Coronary artery (tissue), 2 donors: ENCODE measurements at regions not wholly inside any gene's neighbourhood (a gene's known extent, or its start where the extent isn't known, plus 50 kb on each side); places are given as distances from the start of the nearest gene placed in this dataset.

Experiments
- DNase-seq: peaks from one replicate; pipeline ENCODE4 v3.0.0-alpha.2; 2017; ENCODE audit warnings: low spot score
- H3K27ac ChIP-seq, 2 donors: fragments of 200-600 bp; sonication (generic); one replicate each; pipeline ENCODE4 v1.5.1; 2016 to 2019
- H3K4me3 ChIP-seq: fragments of 200-600 bp; sonication (generic); 2 replicates; pipeline ENCODE4 v1.5.1; 2016; ENCODE audit warnings: mild to moderate bottlenecking, moderate library complexity
- TF ChIP-seq, protein P1 (sequence below): fragments of 200-600 bp; sonication (generic); IDR thresholded peaks from one replicate; pipeline ENCODE4 v1.5.1; 2019; ENCODE audit warnings: antibody characterized with exemption

- DNase-seq = no peak
- TF ChIP-seq, protein P1, sequence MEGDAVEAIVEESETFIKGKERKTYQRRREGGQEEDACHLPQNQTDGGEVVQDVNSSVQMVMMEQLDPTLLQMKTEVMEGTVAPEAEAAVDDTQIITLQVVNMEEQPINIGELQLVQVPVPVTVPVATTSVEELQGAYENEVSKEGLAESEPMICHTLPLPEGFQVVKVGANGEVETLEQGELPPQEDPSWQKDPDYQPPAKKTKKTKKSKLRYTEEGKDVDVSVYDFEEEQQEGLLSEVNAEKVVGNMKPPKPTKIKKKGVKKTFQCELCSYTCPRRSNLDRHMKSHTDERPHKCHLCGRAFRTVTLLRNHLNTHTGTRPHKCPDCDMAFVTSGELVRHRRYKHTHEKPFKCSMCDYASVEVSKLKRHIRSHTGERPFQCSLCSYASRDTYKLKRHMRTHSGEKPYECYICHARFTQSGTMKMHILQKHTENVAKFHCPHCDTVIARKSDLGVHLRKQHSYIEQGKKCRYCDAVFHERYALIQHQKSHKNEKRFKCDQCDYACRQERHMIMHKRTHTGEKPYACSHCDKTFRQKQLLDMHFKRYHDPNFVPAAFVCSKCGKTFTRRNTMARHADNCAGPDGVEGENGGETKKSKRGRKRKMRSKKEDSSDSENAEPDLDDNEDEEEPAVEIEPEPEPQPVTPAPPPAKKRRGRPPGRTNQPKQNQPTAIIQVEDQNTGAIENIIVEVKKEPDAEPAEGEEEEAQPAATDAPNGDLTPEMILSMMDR = no peak
- Histone ChIP-seq H3K4me3 (no peak overlapping the region), H3K27ac (no peak overlapping the region)
These were observed 1177.4 kb upstream of the PHF14 start for GRCh38 chr7:9796241-9796640.

DNA sequence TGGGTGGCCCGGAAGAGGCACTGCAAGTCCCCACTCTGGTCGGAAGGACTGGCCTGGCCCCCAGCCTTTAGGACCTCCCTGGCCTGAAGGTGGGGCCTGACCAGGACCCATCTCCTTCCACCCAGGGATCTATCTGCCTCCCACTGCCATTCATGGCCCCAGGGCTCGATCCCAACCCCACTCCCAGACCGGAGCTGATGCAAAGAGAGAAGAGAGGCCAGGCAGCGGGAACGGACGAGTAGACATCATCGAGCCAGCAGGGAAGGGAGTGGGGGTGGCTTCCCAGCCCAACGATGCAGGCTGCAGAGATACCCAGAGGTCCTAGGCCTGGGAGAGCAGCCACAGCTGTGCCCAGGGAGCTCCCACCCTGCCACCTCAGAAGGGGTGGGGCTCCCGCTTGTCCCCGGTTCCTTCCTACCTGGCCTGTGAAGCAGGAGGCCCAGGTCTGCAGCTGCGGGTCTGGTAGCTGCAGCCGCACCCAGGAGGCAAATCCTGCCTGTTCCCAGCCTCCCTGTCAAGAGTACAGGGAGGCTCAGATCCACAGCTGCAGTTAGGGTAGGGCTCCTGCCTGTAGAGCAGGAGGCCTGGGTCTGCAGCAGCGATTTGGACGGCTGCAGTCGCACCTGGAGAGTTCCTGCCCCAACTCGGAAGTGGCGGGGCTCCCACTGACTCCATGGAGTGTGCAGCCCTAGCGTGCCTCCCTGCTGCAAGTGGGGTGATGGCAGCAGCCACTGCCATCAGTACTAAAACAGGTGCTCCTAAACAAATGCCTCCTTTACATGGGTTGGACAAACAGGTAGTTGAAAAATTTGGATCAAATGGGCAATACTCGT is 1151.0 kb upstream of the PHF14 start:
- DNase-seq = no peak
- TF ChIP-seq, protein P1 = no peak
- H3K27ac ChIP-seq = no peak overlapping the region
- no peak overlapping the region for H3K4me3 ChIP-seq

- DNase-seq = no peak
- H3K27ac ChIP-seq = no peak overlapping the region
- TF ChIP-seq, protein P1 = no peak
- no peak overlapping the region for H3K4me3 ChIP-seq
These were observed 1138.5 kb upstream of the PHF14 start for GRCh38 chr7:9835199-9835598.

DNA sequence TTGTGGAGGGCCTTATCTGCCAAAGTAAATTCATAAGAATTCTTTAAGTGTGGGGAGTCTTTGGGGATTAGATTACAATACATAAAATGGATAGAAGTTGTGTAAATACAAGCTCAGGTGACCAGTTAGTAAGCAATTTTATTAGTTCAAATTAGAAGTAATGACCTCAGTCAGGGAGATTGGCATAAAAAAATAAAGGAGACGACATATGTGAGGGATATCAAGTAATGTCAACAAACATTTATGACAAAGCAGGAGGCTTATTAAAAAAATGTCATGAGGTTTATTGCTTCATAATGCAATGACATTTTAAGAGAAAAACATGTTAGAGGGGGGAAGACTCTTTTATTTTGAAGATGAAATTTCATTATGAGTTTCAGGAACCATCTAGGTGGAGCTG is 1137.0 kb upstream of the PHF14 start:
- TF ChIP-seq, protein P1 = no peak
- no peak overlapping the region for H3K27ac ChIP-seq
- no peak overlapping the region for H3K4me3 ChIP-seq
- no peak for DNase-seq

DNA sequence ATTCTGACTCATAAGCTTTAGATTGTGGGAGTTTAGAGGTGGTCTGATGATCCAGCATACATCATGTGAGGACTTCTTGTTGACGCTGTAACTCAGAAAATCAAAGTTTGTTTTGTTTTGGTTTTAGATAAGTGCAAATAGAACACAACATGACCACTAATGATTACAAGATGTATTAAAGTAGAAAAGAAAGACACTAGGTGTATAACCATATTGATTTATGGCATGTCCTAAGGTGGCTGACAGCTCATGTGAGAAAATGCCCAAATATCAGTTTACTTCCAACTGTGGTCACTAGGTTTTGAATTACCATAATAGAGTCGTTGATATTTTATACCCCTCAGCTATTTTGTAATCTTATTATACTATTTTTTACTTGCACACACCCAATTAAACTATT is 1131.4 kb upstream of the PHF14 start:
- Histone ChIP-seq H3K27ac (no peak overlapping the region), H3K4me3 (no peak overlapping the region)
- no peak for DNase-seq
- TF ChIP-seq, protein P1 = no peak

DNA sequence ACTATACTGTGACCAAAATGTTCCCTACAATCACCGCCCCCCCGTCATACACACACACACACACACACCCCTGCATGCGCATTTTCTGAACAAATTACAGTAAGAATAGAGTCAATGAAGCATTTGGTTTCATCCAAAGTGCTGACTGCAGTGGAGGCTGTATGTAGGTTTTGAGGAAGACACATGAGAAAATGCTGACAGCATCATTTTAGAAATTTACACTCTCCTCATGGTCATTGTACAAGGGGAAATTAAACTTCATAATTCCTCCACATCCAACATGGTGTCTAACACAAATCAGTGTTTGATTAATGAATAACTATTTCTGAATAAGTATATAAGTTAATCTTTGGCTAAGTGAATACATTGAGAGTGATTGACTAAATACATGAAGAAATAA is 1126.8 kb upstream of the PHF14 start:
- no peak for DNase-seq
- TF ChIP-seq, protein P1 = no peak
- Histone ChIP-seq H3K27ac (no peak overlapping the region), H3K4me3 (no peak overlapping the region)

GRCh38 chr7:9854605-9855004 is 1119.1 kb upstream of the PHF14 start:
- no peak for DNase-seq
- no peak overlapping the region for H3K4me3 ChIP-seq
- TF ChIP-seq, protein P1 = no peak
- no peak overlapping the region for H3K27ac ChIP-seq
